CD4-positive, CD25-positive, alpha-beta regulatory T cell (primary cell): ENCODE measurements at regions not wholly inside any gene's neighbourhood (a gene's known extent, or its start where the extent isn't known, plus 50 kb on each side); places are given as distances from the start of the nearest gene placed in this dataset.

Experiments
- ATAC-seq, 2 donors: fragments of 150-1000 bp; cut with Tn5 transposase; one replicate each; pipeline ENCODE4 v1.10.0; 2021; ENCODE audit warnings: low read depth in 2 of 2, moderate number of reproducible peaks in 2 of 2, moderate library complexity in 1 of 2
- DNase-seq, 3 donors: peaks; one replicate each; pipeline versions ENCODE4 v3.0.0 to v3.0.0-alpha.2; 2012 to 2022; ENCODE audit warnings: mixed read lengths in 1 of 3
- H3K27ac ChIP-seq: one replicate; pipeline ENCODE4 v1.7.0; 2013; ENCODE audit warnings: mild to moderate bottlenecking, low read length; ENCODE audit not compliant: insufficient read depth, poor library complexity, severe bottlenecking
- H3K27me3 ChIP-seq: one replicate; pipeline ENCODE4 v1.7.0; 2013; ENCODE audit warnings: low read length; ENCODE audit not compliant: control insufficient read depth, insufficient read depth
- H3K36me3 ChIP-seq: one replicate; pipeline ENCODE4 v1.7.0; 2013; ENCODE audit warnings: mild to moderate bottlenecking, low read length, moderate library complexity; ENCODE audit not compliant: control insufficient read depth, insufficient read depth
- H3K4me1 ChIP-seq: 2 replicates; pipeline ENCODE4 v1.7.0; 2013; ENCODE audit warnings: mild to moderate bottlenecking, low read length; ENCODE audit not compliant: insufficient read depth, control insufficient read depth, poor library complexity, severe bottlenecking
- H3K4me3 ChIP-seq: one replicate; pipeline ENCODE4 v1.7.0; 2013; ENCODE audit warnings: low read depth, mild to moderate bottlenecking, low read length, moderate library complexity
- H3K9me3 ChIP-seq, 2 experiments: 1 replicate in 1 of 2; 2 replicates in 1 of 2; pipeline ENCODE4 v1.7.0; 2013; ENCODE audit warnings: low read length in 2 of 2, mild to moderate bottlenecking in 1 of 2, moderate library complexity in 1 of 2; ENCODE audit not compliant: control insufficient read depth in 2 of 2
- H3K27ac Mint-ChIP-seq, 3 donors: one replicate each; pipeline ENCODE4 v1.8.0; 2020 to 2022; ENCODE audit warnings: mild to moderate bottlenecking in 3 of 3, mixed read lengths in 3 of 3, moderate library complexity in 2 of 3
- H3K27me3 Mint-ChIP-seq: one replicate; pipeline ENCODE4 v1.8.0; 2022; ENCODE audit warnings: mild to moderate bottlenecking, mixed read lengths
- H3K36me3 Mint-ChIP-seq: one replicate; pipeline ENCODE4 v1.8.0; 2020; ENCODE audit warnings: mixed read lengths
- H3K4me1 Mint-ChIP-seq, 4 donors: one replicate each; pipeline ENCODE4 v1.8.0; 2020 to 2022; ENCODE audit warnings: mixed read lengths in 4 of 4, mild to moderate bottlenecking in 1 of 4
- H3K4me3 Mint-ChIP-seq, 4 donors: one replicate each; pipeline ENCODE4 v1.8.0; 2020 to 2022; ENCODE audit warnings: mild to moderate bottlenecking in 4 of 4, mixed read lengths in 4 of 4, moderate library complexity in 3 of 4
- H3K9me3 Mint-ChIP-seq, 7 donors: one replicate each; pipeline ENCODE4 v1.8.0; 2020 to 2022; ENCODE audit warnings: mixed read lengths in 7 of 7, mild to moderate bottlenecking in 3 of 7, moderate library complexity in 2 of 7

- Histone ChIP-seq H3K9me3 (peaks cover 0 to 2% of the 10 kb centered on the region in 2 experiments), H3K36me3 (no peaks in the 10 kb centered on the region), H3K4me1 (no peaks in the 10 kb centered on the region), H3K27me3 (no peaks in the 10 kb centered on the region), H3K27ac (no peak overlapping the region), H3K4me3 (no peak overlapping the region)
- Mint-ChIP-seq H3K27ac (no peak overlapping the region), H3K4me3 (no peak overlapping the region), H3K4me1 (no peaks in the 10 kb centered on the region), H3K9me3 (peaks cover 0 to 3% (median 0%) of the 10 kb centered on the region in 7 donors), H3K36me3 (no peaks in the 10 kb centered on the region), H3K27me3 (peaks cover 5% of the 10 kb centered on the region)
- DNase-seq (no peak), ATAC-seq (no peak)
These were observed 217.3 kb downstream of the TTLL7 start for GRCh38 chr1:83781667-83782066.

DNA sequence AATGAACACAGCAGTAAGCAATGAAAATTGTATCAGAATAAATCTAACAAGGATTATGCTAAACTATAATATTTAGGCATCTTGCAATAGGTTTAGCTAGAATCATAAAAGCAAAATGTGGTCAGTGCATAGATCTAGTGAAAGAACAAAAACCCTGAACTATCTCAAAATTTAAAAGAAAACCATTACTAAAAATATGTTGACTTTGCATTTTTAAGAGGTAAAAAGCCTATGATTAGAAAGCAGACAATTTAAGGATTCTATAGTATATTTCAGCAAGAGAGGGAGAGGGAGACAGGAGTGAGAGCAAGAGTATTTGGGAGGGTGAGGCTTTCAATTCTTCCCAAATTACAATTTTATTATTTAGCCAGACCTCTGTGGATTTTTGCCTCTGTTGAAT lies 219.4 kb downstream of the TTLL7 start:
- Histone ChIP-seq H3K9me3 (peaks cover 0 to 2% of the 10 kb centered on the region in 2 experiments), H3K36me3 (no peaks in the 10 kb centered on the region), H3K4me1 (no peaks in the 10 kb centered on the region), H3K4me3 (no peak overlapping the region), H3K27me3 (no peaks in the 10 kb centered on the region), H3K27ac (no peak overlapping the region)
- no peak for ATAC-seq
- H3K27ac Mint-ChIP-seq: no peak overlapping the region
- peaks cover 5% of the 10 kb centered on the region for H3K27me3 Mint-ChIP-seq
- no peaks in the 10 kb centered on the region for H3K4me1 Mint-ChIP-seq
- H3K9me3 Mint-ChIP-seq: peaks cover 0 to 4% (median 2%) of the 10 kb centered on the region in 7 donors
- no peak overlapping the region for H3K4me3 Mint-ChIP-seq
- H3K36me3 Mint-ChIP-seq: no peaks in the 10 kb centered on the region
- DNase-seq: no peak

DNA sequence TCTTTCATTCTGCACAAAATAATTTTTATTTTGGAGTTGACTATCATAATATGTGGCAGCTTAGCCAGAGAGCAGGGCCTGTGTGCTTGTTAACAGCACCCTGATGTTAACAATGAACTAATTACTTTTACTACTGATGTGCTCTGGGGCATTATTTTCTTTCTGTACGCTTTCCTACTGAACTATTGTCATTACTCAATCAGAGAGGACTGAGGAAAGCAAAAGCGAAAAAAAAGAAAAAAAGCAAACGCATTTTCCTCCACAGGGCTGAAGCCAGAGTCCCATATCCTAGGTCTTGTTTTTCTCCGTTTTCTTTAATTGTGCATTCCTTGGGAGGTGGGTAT lies 221.2 kb downstream of the TTLL7 start:
- H3K36me3 ChIP-seq: no peaks in the 10 kb centered on the region
- ATAC-seq (no peak), DNase-seq (no peak)
- H3K9me3 Mint-ChIP-seq: peaks cover 0 to 4% (median 0%) of the 10 kb centered on the region in 7 donors
- H3K27me3 ChIP-seq: no peaks in the 10 kb centered on the region
- peaks cover 5% of the 10 kb centered on the region for H3K27me3 Mint-ChIP-seq
- no peak overlapping the region for H3K4me3 Mint-ChIP-seq
- no peaks in the 10 kb centered on the region for H3K4me1 ChIP-seq
- H3K36me3 Mint-ChIP-seq: no peaks in the 10 kb centered on the region
- no peaks in the 10 kb centered on the region for H3K4me1 Mint-ChIP-seq
- H3K4me3 ChIP-seq: no peak overlapping the region
- H3K27ac Mint-ChIP-seq: peak overlapping the region in 1 of 3 donors; percentile 83
- H3K9me3 ChIP-seq: no peaks in the 10 kb centered on the region
- H3K27ac ChIP-seq: no peak overlapping the region

DNA sequence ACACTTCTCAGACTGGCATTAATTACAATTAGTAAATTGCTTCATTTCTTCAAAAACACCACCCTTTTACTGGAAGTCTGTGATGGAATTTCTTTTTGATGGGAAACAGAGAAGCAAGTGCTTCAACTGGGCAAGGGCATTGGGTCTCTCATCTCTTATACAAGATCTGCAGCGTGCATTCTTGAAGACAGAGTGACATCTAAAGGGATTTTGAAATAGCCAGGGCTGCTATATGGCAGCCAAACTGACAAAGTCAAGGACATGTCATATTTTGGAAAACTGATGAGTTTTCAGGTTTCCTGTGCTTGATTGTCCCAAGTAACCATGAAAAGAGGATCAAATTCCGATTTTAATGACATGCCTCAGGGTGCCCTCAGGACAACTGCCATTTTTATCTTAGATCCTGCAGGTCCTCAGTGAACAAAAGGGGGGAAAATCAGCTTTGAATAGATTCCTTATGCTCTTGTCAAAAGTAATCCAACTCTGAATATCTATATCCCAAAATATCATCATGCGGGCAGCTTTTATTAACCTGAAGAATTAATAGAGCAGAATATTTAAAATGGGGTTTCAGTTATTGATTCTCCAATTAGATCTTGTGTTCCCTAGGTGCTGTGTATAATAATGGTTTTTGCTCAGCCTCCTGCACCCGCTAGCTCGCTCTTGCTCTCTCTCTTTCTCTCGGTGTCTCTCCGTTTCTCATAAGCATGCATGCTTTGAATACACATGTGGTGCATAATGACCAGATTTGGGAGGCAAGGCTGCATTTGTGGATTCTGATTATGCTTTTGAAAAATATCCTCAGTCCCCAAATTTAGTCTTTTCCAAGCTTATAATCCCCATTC lies 221.8 kb downstream of the TTLL7 start:
- Mint-ChIP-seq H3K4me1 (no peaks in the 10 kb centered on the region), H3K27ac (peak overlapping the region in 1 of 3 donors; percentile 83), H3K4me3 (no peak overlapping the region), H3K9me3 (peaks cover 0 to 4% (median 0%) of the 10 kb centered on the region in 7 donors), H3K27me3 (peaks cover 5% of the 10 kb centered on the region), H3K36me3 (no peaks in the 10 kb centered on the region)
- Histone ChIP-seq H3K4me3 (no peak overlapping the region), H3K4me1 (no peaks in the 10 kb centered on the region), H3K36me3 (no peaks in the 10 kb centered on the region), H3K9me3 (no peaks in the 10 kb centered on the region), H3K27ac (no peak overlapping the region), H3K27me3 (no peaks in the 10 kb centered on the region)
- ATAC-seq (no peak), DNase-seq (no peak)

DNA sequence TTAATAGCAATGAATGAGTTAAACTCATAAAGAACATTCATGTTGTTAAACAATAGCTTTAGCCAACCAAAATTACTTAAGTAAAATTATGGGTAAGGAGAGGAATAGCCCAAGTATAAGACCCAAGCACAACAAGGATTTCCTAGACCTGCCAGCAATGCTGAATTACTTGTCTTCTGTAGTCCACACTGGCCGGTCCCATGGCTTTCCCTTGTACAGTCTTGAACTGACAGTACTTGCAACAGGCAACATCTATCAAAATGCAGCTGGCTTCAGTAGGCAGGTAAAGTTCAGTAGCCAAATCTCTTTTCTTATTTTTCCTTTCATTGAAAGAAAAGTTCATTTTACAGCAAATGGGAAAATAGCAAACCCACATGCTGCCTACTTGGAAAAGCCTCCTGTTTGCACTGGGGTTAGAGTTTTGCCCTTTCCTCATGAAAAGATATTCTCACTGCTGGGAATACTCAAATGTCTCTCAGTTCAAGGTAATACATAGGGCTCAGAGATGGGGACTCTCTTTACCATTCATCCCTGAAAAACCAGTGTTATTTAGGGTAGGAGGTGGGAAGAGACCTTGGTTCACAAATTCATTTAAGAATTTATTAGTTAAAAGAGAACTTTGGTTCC lies 222.8 kb downstream of the TTLL7 start:
- no peak overlapping the region for H3K27ac ChIP-seq
- no peaks in the 10 kb centered on the region for H3K9me3 ChIP-seq
- no peaks in the 10 kb centered on the region for H3K4me1 ChIP-seq
- Mint-ChIP-seq H3K4me3 (no peak overlapping the region), H3K27me3 (no peaks in the 10 kb centered on the region), H3K9me3 (peaks cover 0 to 4% (median 0%) of the 10 kb centered on the region in 7 donors), H3K4me1 (no peaks in the 10 kb centered on the region), H3K36me3 (no peaks in the 10 kb centered on the region), H3K27ac (no peak overlapping the region)
- H3K4me3 ChIP-seq: no peak overlapping the region
- DNase-seq: no peak
- no peaks in the 10 kb centered on the region for H3K36me3 ChIP-seq
- ATAC-seq: no peak
- no peaks in the 10 kb centered on the region for H3K27me3 ChIP-seq

- no peaks in the 10 kb centered on the region for H3K4me1 ChIP-seq
- ATAC-seq (no peak), DNase-seq (no peak)
- H3K4me3 ChIP-seq: no peak overlapping the region
- peaks cover 0 to 10% (median 8%) of the 10 kb centered on the region in 4 donors for H3K4me1 Mint-ChIP-seq
- no peaks in the 10 kb centered on the region for H3K27me3 Mint-ChIP-seq
- no peak overlapping the region for H3K4me3 Mint-ChIP-seq
- no peaks in the 10 kb centered on the region for H3K36me3 ChIP-seq
- H3K27ac Mint-ChIP-seq: peak overlapping the region in 1 of 3 donors; percentile 39
- H3K27me3 ChIP-seq: no peaks in the 10 kb centered on the region
- H3K9me3 Mint-ChIP-seq: peaks cover 0 to 4% (median 0%) of the 10 kb centered on the region in 7 donors
- H3K36me3 Mint-ChIP-seq: no peaks in the 10 kb centered on the region
- H3K9me3 ChIP-seq: no peaks in the 10 kb centered on the region
- no peak overlapping the region for H3K27ac ChIP-seq
These were observed 225.9 kb downstream of the TTLL7 start for GRCh38 chr1:83773059-83773458.

- Histone ChIP-seq H3K4me3 (no peak overlapping the region), H3K27me3 (no peaks in the 10 kb centered on the region), H3K27ac (no peak overlapping the region), H3K9me3 (no peaks in the 10 kb centered on the region), H3K4me1 (no peaks in the 10 kb centered on the region), H3K36me3 (no peaks in the 10 kb centered on the region)
- Mint-ChIP-seq H3K9me3 (peaks cover 0 to 2% (median 0%) of the 10 kb centered on the region in 7 donors), H3K4me1 (peaks cover 0 to 10% (median 8%) of the 10 kb centered on the region in 4 donors), H3K36me3 (no peaks in the 10 kb centered on the region), H3K27me3 (no peaks in the 10 kb centered on the region), H3K27ac (peak overlapping the region in 1 of 3 donors; percentile 52), H3K4me3 (no peak overlapping the region)
- DNase-seq (no peak), ATAC-seq (no peak)
These were observed 228.6 kb downstream of the TTLL7 start for GRCh38 chr1:83770319-83770661.
